Colonic mucosa (tissue), 4 donors: ENCODE measurements at regions not wholly inside any gene's neighbourhood (a gene's known extent, or its start where the extent isn't known, plus 50 kb on each side); places are given as distances from the start of the nearest gene placed in this dataset.

ENCODE experiments used
- DNase-seq: peaks from one replicate; pipeline ENCODE4 v3.0.0-alpha.2; 2020
- H3K27ac ChIP-seq: fragments of 200-600 bp; one replicate; pipeline ENCODE4 v1.8.0; 2021
- H3K27me3 ChIP-seq: fragments of 200-600 bp; one replicate; pipeline ENCODE4 v1.8.0; 2021
- H3K36me3 ChIP-seq: fragments of 200-600 bp; one replicate; pipeline ENCODE4 v1.8.0; 2021
- H3K4me1 ChIP-seq: fragments of 200-600 bp; one replicate; pipeline ENCODE4 v1.8.0; 2021; ENCODE audit warnings: mild to moderate bottlenecking
- H3K4me3 ChIP-seq: fragments of 200-600 bp; one replicate; pipeline ENCODE4 v1.8.0; 2021
- H3K9ac ChIP-seq, 2 donors: one replicate each; pipeline ENCODE4 v1.7.0; 2013; ENCODE audit warnings: control low read depth in 2 of 2, low read depth in 2 of 2, low read length in 2 of 2
- H3K9me3 ChIP-seq: fragments of 200-600 bp; one replicate; pipeline ENCODE4 v1.8.0; 2021
- CTCF ChIP-seq: fragments of 200-600 bp; IDR thresholded peaks from one replicate; pipeline ENCODE4 v1.8.0; 2022; ENCODE audit warnings: antibody characterized with exemption, mild to moderate bottlenecking
- intact Hi-C: fragments of 100-400 bp; cut with DNase I; formaldehyde crosslinking; loops from one replicate; pipeline ENCODE4 v1.14.1; 2022
- donor health status: healthy.
- donor health status: DM: no; HTN: no; CAD: no.
- donor health status: DM: no; HTN: no; CAD: no.

- no peaks in the 10 kb centered on the region for H3K27me3 ChIP-seq
- H3K4me1 ChIP-seq, result no peaks in the 10 kb centered on the region
- no peak overlapping the region for H3K9ac ChIP-seq
- no peak overlapping the region for H3K4me3 ChIP-seq
- H3K36me3 ChIP-seq, result no peaks in the 10 kb centered on the region
- H3K9me3 ChIP-seq, result no peaks in the 10 kb centered on the region
- no peak for TF ChIP-seq CTCF
- no peak overlapping the region for H3K27ac ChIP-seq
- intact Hi-C loops, result no loop called here
- no peak for DNase-seq
These were observed 312.8 kb upstream of the TLE3 start for GRCh38 chr15:70410371-70410985.

- Histone ChIP-seq H3K4me3 (no peak overlapping the region), H3K27me3 (no peaks in the 10 kb centered on the region), H3K36me3 (no peaks in the 10 kb centered on the region), H3K9me3 (no peaks in the 10 kb centered on the region), H3K9ac (no peak overlapping the region), H3K4me1 (no peaks in the 10 kb centered on the region), H3K27ac (no peak overlapping the region)
- no peak for DNase-seq
- intact Hi-C loops, result no loop called here
- no peak for TF ChIP-seq CTCF
These were observed 311.7 kb upstream of the TLE3 start for GRCh38 chr15:70409388-70409787.

GRCh38 chr15:70407955-70408354, 310.2 kb upstream of the TLE3 start:
- Histone ChIP-seq H3K9ac (no peak overlapping the region), H3K4me1 (no peaks in the 10 kb centered on the region), H3K4me3 (no peak overlapping the region), H3K36me3 (no peaks in the 10 kb centered on the region), H3K27ac (no peak overlapping the region), H3K9me3 (no peaks in the 10 kb centered on the region), H3K27me3 (no peaks in the 10 kb centered on the region)
- intact Hi-C loops, result no loop called here
- TF ChIP-seq CTCF, result no peak
- no peak for DNase-seq

- no peaks in the 10 kb centered on the region for H3K36me3 ChIP-seq
- intact Hi-C loops, result no loop called here
- no peaks in the 10 kb centered on the region for H3K27me3 ChIP-seq
- no peak overlapping the region for H3K9ac ChIP-seq
- no peaks in the 10 kb centered on the region for H3K4me1 ChIP-seq
- no peaks in the 10 kb centered on the region for H3K9me3 ChIP-seq
- TF ChIP-seq CTCF, result no peak
- no peak for DNase-seq
- H3K27ac ChIP-seq, result no peak overlapping the region
- no peak overlapping the region for H3K4me3 ChIP-seq
These were observed 309.6 kb upstream of the TLE3 start for GRCh38 chr15:70407336-70407670.

- Histone ChIP-seq H3K27ac (no peak overlapping the region), H3K36me3 (no peaks in the 10 kb centered on the region), H3K4me1 (no peaks in the 10 kb centered on the region), H3K9ac (no peak overlapping the region), H3K4me3 (no peak overlapping the region), H3K9me3 (no peaks in the 10 kb centered on the region), H3K27me3 (no peaks in the 10 kb centered on the region)
- intact Hi-C loops, result no loop called here
- TF ChIP-seq CTCF, result no peak
- no peak for DNase-seq
These were observed 309.1 kb upstream of the TLE3 start for GRCh38 chr15:70406617-70407335.
